IMR-90 (cell line): ENCODE measurements at regions not wholly inside any gene's neighbourhood (a gene's known extent, or its start where the extent isn't known, plus 50 kb on each side); places are given as distances from the start of the nearest gene placed in this dataset.

Source experiments
- ATAC-seq: fragments of 200-7000 bp; cut with Tn5 transposase; 2 replicates; pipeline ENCODE4 v1.9.1; 2020; ENCODE audit warnings: low read depth, mild to moderate bottlenecking, moderate library complexity
- BruUV-seq: library from RNA; stranded (reverse); fragments of 400-500 nt; replicated peaks from 2 replicates; lab custom pipeline; 2021; lab: Mats Ljungman, UMichigan
- CTCF ChIA-PET: fragments of 300-600 bp; formaldehyde crosslinking; extraction: SDS; loops from one replicate; lab custom pipeline; 2021; ENCODE audit warnings: antibody characterized with exemption; lab: Yijun Ruan, JAX
- POLR2A ChIA-PET: fragments of 300-600 bp; sonication (Branson Sonifier 250); formaldehyde crosslinking; loops from one replicate; lab custom pipeline; 2022; ENCODE audit warnings: antibody characterized with exemption; ENCODE audit not compliant: unreplicated experiment; lab: Charles Lee
- DNase-seq: peaks from one replicate; pipeline ENCODE4 v3.0.0; 2013
- H2AFZ ChIP-seq: replicated peaks from 2 replicates; pipeline ENCODE3; 2013; ENCODE audit warnings: low read length, mild to moderate bottlenecking; ENCODE audit not compliant: poor library complexity
- H2AK5ac ChIP-seq: 2 replicates; pipeline ENCODE4 v1.6.1; 2013; ENCODE audit warnings: low read depth, low read length, inconsistent platforms
- H2AK9ac ChIP-seq: replicated peaks from 2 replicates; pipeline ENCODE3; 2013; ENCODE audit warnings: mild to moderate bottlenecking, low read depth, low read length, moderate library complexity; ENCODE audit not compliant: poor library complexity
- H2BK120ac ChIP-seq: 2 replicates; pipeline ENCODE4 v1.6.1; 2013; ENCODE audit warnings: low read depth, low read length, inconsistent platforms
- H2BK15ac ChIP-seq: 3 replicates; pipeline ENCODE4 v1.6.1; 2013; ENCODE audit warnings: low read depth, low read length, inconsistent platforms
- H2BK20ac ChIP-seq: 2 replicates; pipeline ENCODE4 v1.6.1; 2013; ENCODE audit warnings: low read depth, mild to moderate bottlenecking, inconsistent platforms, low read length, moderate library complexity
- H2BK5ac ChIP-seq: 2 replicates; pipeline ENCODE4 v1.6.1; 2013; ENCODE audit warnings: mild to moderate bottlenecking, low read depth, low read length, inconsistent platforms; ENCODE audit not compliant: poor library complexity, severe bottlenecking
- H3K14ac ChIP-seq: replicated peaks from 2 replicates; pipeline ENCODE4 v1.6.1; 2013; ENCODE audit warnings: low read depth, low read length, inconsistent platforms
- H3K18ac ChIP-seq: 2 replicates; pipeline ENCODE4 v1.6.1; 2013; ENCODE audit warnings: low read depth, low read length, control low read depth
- H3K23ac ChIP-seq: 2 replicates; pipeline ENCODE4 v1.6.1; 2013; ENCODE audit warnings: low read depth, low read length, inconsistent platforms
- H3K27ac ChIP-seq: 2 replicates; pipeline ENCODE4 v1.5.1; 2013; ENCODE audit warnings: mild to moderate bottlenecking, control low read depth, low read length; ENCODE audit not compliant: insufficient read depth
- H3K27me3 ChIP-seq: 2 replicates; pipeline ENCODE4 v1.6.1; 2013; ENCODE audit warnings: low read length; ENCODE audit not compliant: control insufficient read depth, insufficient read depth
- H3K36me3 ChIP-seq: 2 replicates; pipeline ENCODE4 v1.6.1; 2013; ENCODE audit warnings: low read length, mixed read lengths; ENCODE audit not compliant: control insufficient read depth, insufficient read depth
- H3K4ac ChIP-seq: 2 replicates; pipeline ENCODE4 v1.6.1; 2013; ENCODE audit warnings: low read depth, low read length, inconsistent platforms
- H3K4me1 ChIP-seq: 2 replicates; pipeline ENCODE4 v1.6.1; 2013; ENCODE audit warnings: low read length, mixed read lengths; ENCODE audit not compliant: control insufficient read depth, insufficient read depth
- H3K4me2 ChIP-seq: 2 replicates; pipeline ENCODE4 v1.6.1; 2013; ENCODE audit warnings: low read depth, mild to moderate bottlenecking, control low read depth, low read length, moderate library complexity
- H3K4me3 ChIP-seq: 2 replicates; pipeline ENCODE4 v1.5.1; 2013; ENCODE audit warnings: low read depth, mild to moderate bottlenecking, control low read depth, low read length, moderate library complexity; ENCODE audit not compliant: insufficient read depth
- H3K56ac ChIP-seq: 2 replicates; pipeline ENCODE4 v1.6.1; 2013; ENCODE audit warnings: low read length, inconsistent platforms; ENCODE audit not compliant: insufficient read depth; ENCODE audit errors: extremely low read depth
- H3K79me1 ChIP-seq, 2 experiments: 2 replicates each; pipeline ENCODE4 v1.6.1; 2013; ENCODE audit warnings: low read length in 2 of 2, inconsistent platforms in 1 of 2, low read depth in 1 of 2
- H3K9ac ChIP-seq: 2 replicates; pipeline ENCODE4 v1.6.1; 2013; ENCODE audit warnings: low read depth, low read length, control low read depth
- H3K9me1 ChIP-seq: 2 replicates; pipeline ENCODE4 v1.6.1; 2013; ENCODE audit warnings: low read length, inconsistent platforms; ENCODE audit not compliant: insufficient read depth
- H3K9me3 ChIP-seq: 2 replicates; pipeline ENCODE4 v1.6.1; 2013; ENCODE audit warnings: low read length; ENCODE audit not compliant: control insufficient read depth, insufficient read depth
- H4K20me1 ChIP-seq: 2 replicates; pipeline ENCODE4 v1.6.1; 2013; ENCODE audit warnings: low read length, inconsistent platforms; ENCODE audit not compliant: insufficient read depth
- H4K5ac ChIP-seq: 2 replicates; pipeline ENCODE4 v1.6.1; 2013; ENCODE audit warnings: mild to moderate bottlenecking, low read depth, low read length, control low read depth
- H4K8ac ChIP-seq, 2 experiments: 2 replicates each; pipeline ENCODE4 v1.6.1; 2013; ENCODE audit warnings: low read depth in 2 of 2, low read length in 2 of 2, control low read depth in 1 of 2, inconsistent platforms in 1 of 2
- H4K91ac ChIP-seq: 2 replicates; pipeline ENCODE4 v1.6.1; 2013; ENCODE audit warnings: low read depth, low read length, inconsistent platforms; ENCODE audit not compliant: insufficient read depth
- BHLHE40 ChIP-seq: fragments of 150-350 bp; IDR thresholded peaks from 2 replicates; pipeline ENCODE4 v1.6.1; 2016; ENCODE audit warnings: mild to moderate bottlenecking, low read depth, low read length
- CEBPB ChIP-seq: IDR thresholded peaks from 2 replicates; pipeline ENCODE4 v1.6.1; 2012; ENCODE audit warnings: low read depth, low read length, improper control_type of control experiment
- CHD1 ChIP-seq: IDR thresholded peaks from 2 replicates; pipeline ENCODE4 v1.6.1; 2012; ENCODE audit warnings: low read depth, low read length, improper control_type of control experiment
- CTCF ChIP-seq: conservative IDR thresholded peaks from 2 replicates; pipeline ENCODE4 v1.5.1; 2012; ENCODE audit warnings: mild to moderate bottlenecking, low read depth, low read length, improper control_type of control experiment
- ELK1 ChIP-seq: fragments of 150-350 bp; IDR thresholded peaks from 2 replicates; pipeline ENCODE4 v1.6.1; 2016; ENCODE audit warnings: low read depth, mild to moderate bottlenecking, low read length, moderate library complexity, borderline replicate concordance
- FOS ChIP-seq: fragments of 150-350 bp; IDR thresholded peaks from 2 replicates; pipeline ENCODE4 v1.6.1; 2016; ENCODE audit warnings: low read depth, low read length
- MAFK ChIP-seq: IDR thresholded peaks from 2 replicates; pipeline ENCODE4 v1.6.1; 2012; ENCODE audit warnings: low read depth, low read length, improper control_type of control experiment
- MAZ ChIP-seq: IDR thresholded peaks from 2 replicates; pipeline ENCODE4 v1.6.1; 2012; ENCODE audit warnings: low read depth, mild to moderate bottlenecking, low read length, improper control_type of control experiment, moderate library complexity, borderline replicate concordance
- MXI1 ChIP-seq: IDR thresholded peaks from 2 replicates; pipeline ENCODE4 v1.6.1; 2012; ENCODE audit warnings: low read depth, mild to moderate bottlenecking, low read length, moderate library complexity, borderline replicate concordance
- POLR2A ChIP-seq: IDR thresholded peaks from 2 replicates; pipeline ENCODE4 v1.6.1; 2012; ENCODE audit warnings: mild to moderate bottlenecking, low read depth, low read length
- RCOR1 ChIP-seq: IDR thresholded peaks from 2 replicates; pipeline ENCODE4 v1.6.1; 2012; ENCODE audit warnings: mild to moderate bottlenecking, low read length, improper control_type of control experiment; ENCODE audit not compliant: insufficient replicate concordance
- RFX5 ChIP-seq: IDR thresholded peaks from 2 replicates; pipeline ENCODE4 v1.8.0; 2012; ENCODE audit warnings: low read depth, mild to moderate bottlenecking, low read length, moderate library complexity
- SMC3 ChIP-seq: fragments of 150-350 bp; IDR thresholded peaks from 2 replicates; pipeline ENCODE4 v1.6.1; 2016; ENCODE audit warnings: low read depth, mild to moderate bottlenecking, antibody characterized with exemption, low read length, moderate library complexity
- WGBS, 2 experiments: methylation state at CpG; one replicate each; pipeline versions ENCODE4 v1.1.5 to v1.1.7; 2013; ENCODE audit warnings: missing lambda C conversion rate in 2 of 2; ENCODE audit not compliant: insufficient read length in 1 of 2; ENCODE audit errors: extremely low coverage in 2 of 2; 5-methylcytosine and 5-hydroxymethylcytosine counted together
- dilution Hi-C: fragments of 300-500 bp; cut with HindIII; formaldehyde crosslinking; loops from one replicate; pipeline ENCODE4 v1.14.3; 2018; ENCODE audit warnings: low sequenced_read_pairs; ENCODE audit not compliant: unreplicated experiment
- in situ Hi-C: fragments of 300-500 bp; cut with MboI; formaldehyde crosslinking; loops from 3 replicates; pipeline ENCODE4 v1.14.3; 2019; ENCODE audit warnings: low sequenced_read_pairs, inconsistent platforms, mixed read lengths
- intact Hi-C: fragments of 100-400 bp; cut with micrococcal nuclease; formaldehyde crosslinking; loops from 2 replicates; pipeline ENCODE4 v1.10.0; 2022
- TF ChIP-seq, protein P1 (sequence below): fragments of 150-350 bp; IDR thresholded peaks from 2 replicates; pipeline ENCODE4 v1.6.1; 2017; ENCODE audit warnings: mild to moderate bottlenecking, antibody characterized with exemption, low read length, low read depth

DNA sequence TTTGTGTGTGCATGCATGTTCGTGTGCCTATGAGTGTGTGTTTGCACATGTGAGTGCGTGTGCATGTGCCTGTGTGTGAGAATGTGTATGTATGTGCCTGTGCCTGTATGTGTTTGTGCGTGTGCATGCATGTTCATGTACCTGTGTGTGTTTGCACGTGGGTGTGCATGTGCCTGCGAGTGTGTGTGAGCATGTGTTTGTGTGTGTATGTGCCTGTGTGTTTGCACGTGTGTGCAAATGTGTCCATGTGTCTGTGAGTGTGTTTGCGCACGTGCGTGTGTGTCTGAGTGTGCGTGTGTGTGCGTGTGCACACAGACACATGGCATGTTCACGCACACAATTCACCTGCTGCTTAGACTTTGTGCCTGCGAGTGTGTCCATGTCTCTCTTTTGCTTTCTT, 853.5 kb upstream of the SALL3 start:
- in situ Hi-C loops: no loop called here

More for the DNA sequence above, 853.5 kb upstream of the SALL3 start:
- H3K4me2 ChIP-seq: no peak overlapping the region
- H3K9ac ChIP-seq: no peak overlapping the region
- H3K14ac ChIP-seq: no peak overlapping the region
- no peaks in the 10 kb centered on the region for H3K27me3 ChIP-seq
- no peaks in the 10 kb centered on the region for H3K4me1 ChIP-seq
- H3K4me3 ChIP-seq: no peak overlapping the region
- no peaks in the 10 kb centered on the region for H3K9me1 ChIP-seq
- intact Hi-C loops: no loop called here
- H3K18ac ChIP-seq: no peak overlapping the region
- H2BK15ac ChIP-seq: no peak overlapping the region
- TF ChIP-seq CEBPB (no peak), RFX5 (no peak), ELK1 (no peak), CTCF (no peak), FOS (no peak), BHLHE40 (no peak), MXI1 (no peak), MAZ (no peak), SMC3 (no peak), CHD1 (no peak), MAFK (no peak), POLR2A (no peak), RCOR1 (no peak)
- TF ChIP-seq, protein P1, sequence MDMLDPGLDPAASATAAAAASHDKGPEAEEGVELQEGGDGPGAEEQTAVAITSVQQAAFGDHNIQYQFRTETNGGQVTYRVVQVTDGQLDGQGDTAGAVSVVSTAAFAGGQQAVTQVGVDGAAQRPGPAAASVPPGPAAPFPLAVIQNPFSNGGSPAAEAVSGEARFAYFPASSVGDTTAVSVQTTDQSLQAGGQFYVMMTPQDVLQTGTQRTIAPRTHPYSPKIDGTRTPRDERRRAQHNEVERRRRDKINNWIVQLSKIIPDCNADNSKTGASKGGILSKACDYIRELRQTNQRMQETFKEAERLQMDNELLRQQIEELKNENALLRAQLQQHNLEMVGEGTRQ: no peak
- H4K20me1 ChIP-seq: no peaks in the 10 kb centered on the region
- no peak overlapping the region for H2AFZ ChIP-seq
- no peak overlapping the region for H4K8ac ChIP-seq
- 83% methylated on average over 8 of the region's 13 CpGs; no CpG with 5 or more reads in 1 of the 2 experiments for WGBS, 2 experiments
- H3K56ac ChIP-seq: no peak overlapping the region
- no peak overlapping the region for H2BK20ac ChIP-seq
- ChIA-PET POLR2A (no interaction called here), CTCF (no interaction called here)
- no peak overlapping the region for H3K4ac ChIP-seq
- ATAC-seq (no peak), DNase-seq (no peak)
- H3K9me3 ChIP-seq: peaks cover 66% of the 10 kb centered on the region
- BruUV-seq: no TSS peak
- H2BK5ac ChIP-seq: no peak overlapping the region
- H3K27ac ChIP-seq: no peak overlapping the region
- H2AK9ac ChIP-seq: no peak overlapping the region
- H3K79me1 ChIP-seq: no peaks in the 10 kb centered on the region
- H3K36me3 ChIP-seq: no peaks in the 10 kb centered on the region
- H3K23ac ChIP-seq: no peak overlapping the region
- dilution Hi-C loops: no loop called here
- H4K91ac ChIP-seq: no peak overlapping the region
- H2AK5ac ChIP-seq: no peak overlapping the region
- H2BK120ac ChIP-seq: no peak overlapping the region
- no peak overlapping the region for H4K5ac ChIP-seq
